DOHH2 (cell line): ENCODE measurements at regions not wholly inside any gene's neighbourhood (a gene's known extent, or its start where the extent isn't known, plus 50 kb on each side); places are given as distances from the start of the nearest gene placed in this dataset.

Experiments
- EZH2phosphoT487 ChIP-seq: fragments of 200-600 bp; sonication (generic); IDR thresholded peaks from 2 replicates; pipeline ENCODE4 v1.6.1; 2017; ENCODE audit warnings: borderline replicate concordance, mild to moderate bottlenecking, antibody characterized with exemption, low read length, moderate library complexity, mixed read lengths
- TF ChIP-seq, protein P1 (sequence below): fragments of 200-600 bp; sonication (generic); IDR thresholded peaks from one replicate; pipeline ENCODE4 v1.5.1; 2014; ENCODE audit warnings: antibody characterized with exemption, mild to moderate bottlenecking, low read depth, low read length; ENCODE audit not compliant: poor library complexity, severe bottlenecking

DNA sequence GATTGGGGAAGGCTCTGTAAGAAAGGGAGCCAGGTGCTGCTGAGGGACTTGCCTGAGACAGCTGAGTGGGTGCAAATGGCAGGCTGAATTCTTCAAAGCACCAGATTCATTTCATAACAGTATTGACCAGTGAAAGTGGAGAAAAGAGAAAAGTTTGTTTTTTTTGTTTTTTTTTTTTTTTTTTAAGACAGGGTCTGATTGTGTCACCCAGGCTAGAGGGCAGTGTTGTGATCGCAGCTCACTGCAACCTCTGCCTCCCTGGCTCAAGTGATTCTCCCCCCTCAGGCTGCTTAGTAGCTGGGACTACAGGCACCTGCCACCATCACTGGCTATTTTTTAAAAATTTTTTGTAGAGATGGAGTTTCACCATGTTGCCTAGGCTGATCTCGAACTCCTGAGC is 494.0 kb downstream of the MIAT start:
- TF ChIP-seq, protein P1, sequence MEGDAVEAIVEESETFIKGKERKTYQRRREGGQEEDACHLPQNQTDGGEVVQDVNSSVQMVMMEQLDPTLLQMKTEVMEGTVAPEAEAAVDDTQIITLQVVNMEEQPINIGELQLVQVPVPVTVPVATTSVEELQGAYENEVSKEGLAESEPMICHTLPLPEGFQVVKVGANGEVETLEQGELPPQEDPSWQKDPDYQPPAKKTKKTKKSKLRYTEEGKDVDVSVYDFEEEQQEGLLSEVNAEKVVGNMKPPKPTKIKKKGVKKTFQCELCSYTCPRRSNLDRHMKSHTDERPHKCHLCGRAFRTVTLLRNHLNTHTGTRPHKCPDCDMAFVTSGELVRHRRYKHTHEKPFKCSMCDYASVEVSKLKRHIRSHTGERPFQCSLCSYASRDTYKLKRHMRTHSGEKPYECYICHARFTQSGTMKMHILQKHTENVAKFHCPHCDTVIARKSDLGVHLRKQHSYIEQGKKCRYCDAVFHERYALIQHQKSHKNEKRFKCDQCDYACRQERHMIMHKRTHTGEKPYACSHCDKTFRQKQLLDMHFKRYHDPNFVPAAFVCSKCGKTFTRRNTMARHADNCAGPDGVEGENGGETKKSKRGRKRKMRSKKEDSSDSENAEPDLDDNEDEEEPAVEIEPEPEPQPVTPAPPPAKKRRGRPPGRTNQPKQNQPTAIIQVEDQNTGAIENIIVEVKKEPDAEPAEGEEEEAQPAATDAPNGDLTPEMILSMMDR: no peak
- TF ChIP-seq EZH2phosphoT487: no peak
